Skin epidermis (tissue), 12 donors: ENCODE measurements at regions not wholly inside any gene's neighbourhood (a gene's known extent, or its start where the extent isn't known, plus 50 kb on each side); places are given as distances from the start of the nearest gene placed in this dataset.

Experiments
- H3K27ac ChIP-seq, 21 experiments: fragments of 200-600 bp; sonication (generic) in 11 of 21; one replicate each; pipeline ENCODE4 v1.5.0; 2020; ENCODE audit warnings: mild to moderate bottlenecking in 3 of 21, inconsistent platforms in 2 of 21, moderate library complexity in 2 of 21
- H3K4me3 ChIP-seq, 7 experiments: fragments of 200-600 bp; sonication (generic) in 2 of 7; one replicate each; pipeline ENCODE4 v1.5.0; 2020; ENCODE audit warnings: inconsistent platforms in 2 of 7, mild to moderate bottlenecking in 2 of 7, moderate library complexity in 1 of 7

GRCh38 chr7:27361522-27361921 is 118.9 kb downstream of the EVX1 start:
- no peak overlapping the region for H3K27ac ChIP-seq

GRCh38 chr7:27362026-27362425 is 119.4 kb downstream of the EVX1 start:
- no peak overlapping the region for H3K4me3 ChIP-seq
- no peak overlapping the region for H3K27ac ChIP-seq

More at GRCh38 chr7:27361522-27361921, 118.9 kb downstream of the EVX1 start:
- H3K4me3 ChIP-seq, result no peak overlapping the region

- Histone ChIP-seq H3K4me3 (no peak overlapping the region), H3K27ac (peak overlapping the region in 15 of 21 experiments; percentile 12 to 81 (median 54))
Observed at GRCh38 chr7:27364344-27364758, 121.7 kb downstream of the EVX1 start.

GRCh38 chr7:27367179-27367932 is 124.8 kb downstream of the EVX1 start:
- Histone ChIP-seq H3K27ac (no peak overlapping the region), H3K4me3 (no peak overlapping the region)

GRCh38 chr7:27367933-27368549 is 125.4 kb downstream of the EVX1 start:
- no peak overlapping the region for H3K4me3 ChIP-seq
- no peak overlapping the region for H3K27ac ChIP-seq

- Histone ChIP-seq H3K4me3 (no peak overlapping the region), H3K27ac (no peak overlapping the region)
Observed at GRCh38 chr7:27374958-27375841, 132.6 kb downstream of the EVX1 start.

GRCh38 chr7:27375958-27376357 is 133.4 kb downstream of the EVX1 start:
- Histone ChIP-seq H3K4me3 (no peak overlapping the region), H3K27ac (no peak overlapping the region)

- no peak overlapping the region for H3K4me3 ChIP-seq
- no peak overlapping the region for H3K27ac ChIP-seq
Observed at GRCh38 chr7:27377988-27378387, 135.4 kb downstream of the EVX1 start.

GRCh38 chr7:27382307-27382706 is 139.7 kb downstream of the EVX1 start:
- Histone ChIP-seq H3K4me3 (no peak overlapping the region), H3K27ac (no peak overlapping the region)

- Histone ChIP-seq H3K27ac (no peak overlapping the region), H3K4me3 (no peak overlapping the region)
Observed at GRCh38 chr7:27386581-27386980, 144.0 kb downstream of the EVX1 start.

GRCh38 chr7:27387864-27388263 is 145.3 kb downstream of the EVX1 start:
- H3K27ac ChIP-seq, result no peak overlapping the region
- H3K4me3 ChIP-seq, result no peak overlapping the region

- Histone ChIP-seq H3K27ac (peak overlapping the region in 2 of 21 experiments; percentile 38 to 63), H3K4me3 (no peak overlapping the region)
Observed at GRCh38 chr7:27388561-27388960, 146.0 kb downstream of the EVX1 start.

GRCh38 chr7:27389496-27389895 is 146.9 kb downstream of the EVX1 start:
- Histone ChIP-seq H3K27ac (peak overlapping the region in 2 of 21 experiments; percentile 38 to 63), H3K4me3 (no peak overlapping the region)

- Histone ChIP-seq H3K4me3 (no peak overlapping the region), H3K27ac (no peak overlapping the region)
Observed at GRCh38 chr7:27392477-27392876, 149.9 kb downstream of the EVX1 start.

- no peak overlapping the region for H3K4me3 ChIP-seq
- no peak overlapping the region for H3K27ac ChIP-seq
Observed at GRCh38 chr7:27394871-27395270, 152.3 kb downstream of the EVX1 start.

GRCh38 chr7:27395626-27396025 is 153.0 kb downstream of the EVX1 start:
- no peak overlapping the region for H3K27ac ChIP-seq
- H3K4me3 ChIP-seq, result no peak overlapping the region

GRCh38 chr7:27397503-27397902 is 154.9 kb downstream of the EVX1 start:
- H3K27ac ChIP-seq, result no peak overlapping the region
- no peak overlapping the region for H3K4me3 ChIP-seq

- no peak overlapping the region for H3K4me3 ChIP-seq
- no peak overlapping the region for H3K27ac ChIP-seq
Observed at GRCh38 chr7:27398851-27399250, 156.2 kb downstream of the EVX1 start.

- Histone ChIP-seq H3K4me3 (no peak overlapping the region), H3K27ac (no peak overlapping the region)
Observed at GRCh38 chr7:27399791-27400567, 157.4 kb downstream of the EVX1 start.

- no peak overlapping the region for H3K27ac ChIP-seq
- H3K4me3 ChIP-seq, result no peak overlapping the region
Observed at GRCh38 chr7:27405780-27406179, 163.2 kb downstream of the EVX1 start.
